Fibroblast of gingiva (primary cell): ENCODE measurements at regions not wholly inside any gene's neighbourhood (a gene's known extent, or its start where the extent isn't known, plus 50 kb on each side); places are given as distances from the start of the nearest gene placed in this dataset.
A peak's percentile ranks its signal among the peaks of the same experiment; 100 is the strongest.

Experiments
- DNase-seq: peaks from one replicate; pipeline ENCODE4 v3.0.0-alpha.2; 2011; ENCODE audit warnings: low read depth

DNA sequence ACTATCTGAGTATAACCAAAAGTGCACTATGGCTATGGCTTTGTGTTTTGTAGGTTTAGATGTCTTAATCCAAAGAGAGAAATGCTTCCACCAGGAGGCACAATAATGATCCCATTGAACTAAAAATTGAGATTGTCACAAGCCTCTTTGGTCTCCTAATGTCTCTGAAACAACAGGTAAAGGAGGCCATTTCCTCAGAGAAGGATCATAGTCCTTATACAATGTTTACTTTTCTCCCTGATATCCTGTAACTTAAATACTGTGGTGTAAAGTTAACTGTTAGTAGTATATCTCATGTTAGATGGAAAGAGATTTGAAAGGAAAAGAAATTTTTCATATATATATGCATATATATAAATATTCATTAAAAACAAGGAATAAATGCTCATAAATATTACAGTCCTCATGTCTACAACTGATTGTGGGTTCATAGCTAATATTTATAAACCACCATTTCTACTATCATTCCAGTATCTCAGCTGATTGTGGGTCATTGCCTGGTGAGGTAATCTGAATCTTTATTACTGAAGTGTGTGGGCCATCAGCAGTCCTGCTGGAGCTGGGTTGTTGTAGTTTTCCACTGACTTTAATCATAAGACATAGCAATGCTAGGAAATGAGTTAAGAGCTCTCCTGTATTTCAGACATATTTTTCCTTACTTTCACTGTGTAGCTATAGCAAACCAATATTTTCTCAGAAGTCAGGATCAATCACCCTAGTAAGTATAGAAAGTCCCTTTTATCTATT, 1230.4 kb downstream of the PCDH18 start:
- DNase-seq: no peak

- no peak for DNase-seq
Measured at GRCh38 chr4:136283977-136284376, 1248.3 kb downstream of the PCDH18 start.

DNA sequence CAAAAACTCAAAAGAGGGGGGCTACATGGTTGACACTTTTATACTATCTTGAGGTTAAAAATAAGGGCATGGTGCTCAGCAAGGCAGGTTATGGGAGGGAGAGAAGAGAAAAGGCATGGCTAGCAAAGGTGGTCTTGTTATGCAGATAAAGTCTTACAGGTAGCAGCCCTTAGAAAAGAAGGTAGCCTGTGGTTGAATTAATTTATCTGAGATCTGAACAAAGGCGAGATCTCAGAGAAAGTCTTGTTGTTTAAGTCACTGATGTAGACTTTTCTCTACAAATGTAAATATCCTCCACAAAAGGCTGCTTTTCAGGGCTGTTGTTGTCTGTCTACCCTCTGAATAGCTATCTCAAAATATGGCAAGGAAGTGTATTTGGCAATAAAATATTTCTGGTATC, 1250.4 kb downstream of the PCDH18 start:
- no peak for DNase-seq

DNA sequence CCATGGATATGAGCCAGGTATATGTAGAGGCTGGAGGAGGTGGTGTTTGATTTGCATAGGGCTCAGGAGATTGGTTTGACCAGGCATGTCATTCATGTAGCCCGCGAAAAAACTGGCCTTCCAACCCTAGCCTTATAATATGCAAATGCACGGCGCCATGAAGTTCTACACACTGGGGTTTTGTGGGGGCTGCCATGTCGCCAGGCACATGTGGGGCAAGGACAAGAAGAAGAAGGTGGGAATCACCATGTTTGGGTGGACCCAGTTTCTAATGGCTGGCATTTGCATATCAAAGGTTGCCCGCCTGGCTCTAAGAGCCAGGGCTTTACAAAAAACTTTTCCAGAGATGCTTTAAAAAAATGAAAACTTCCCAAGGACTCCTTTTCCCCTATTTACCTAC, 1251.0 kb downstream of the PCDH18 start:
- no peak for DNase-seq

DNA sequence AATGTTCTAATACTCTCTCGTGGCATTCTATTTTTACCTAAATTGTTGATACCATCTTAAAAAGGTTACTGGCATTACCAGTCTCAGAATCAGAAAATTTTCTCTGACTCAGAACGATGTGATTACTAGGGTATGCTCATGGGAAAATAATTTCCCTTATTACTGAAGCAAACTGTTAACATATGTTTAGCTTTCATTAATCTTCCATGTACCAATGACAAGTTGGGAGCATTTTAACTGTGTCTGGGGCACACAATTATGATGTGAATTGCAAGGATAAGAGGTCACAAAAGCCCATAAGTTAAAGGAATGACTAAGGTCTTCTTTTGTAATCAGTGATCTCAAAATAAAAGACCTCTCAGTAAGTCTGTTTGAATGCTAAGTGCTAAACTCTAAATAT, 1254.6 kb downstream of the PCDH18 start:
- no peak for DNase-seq

DNA sequence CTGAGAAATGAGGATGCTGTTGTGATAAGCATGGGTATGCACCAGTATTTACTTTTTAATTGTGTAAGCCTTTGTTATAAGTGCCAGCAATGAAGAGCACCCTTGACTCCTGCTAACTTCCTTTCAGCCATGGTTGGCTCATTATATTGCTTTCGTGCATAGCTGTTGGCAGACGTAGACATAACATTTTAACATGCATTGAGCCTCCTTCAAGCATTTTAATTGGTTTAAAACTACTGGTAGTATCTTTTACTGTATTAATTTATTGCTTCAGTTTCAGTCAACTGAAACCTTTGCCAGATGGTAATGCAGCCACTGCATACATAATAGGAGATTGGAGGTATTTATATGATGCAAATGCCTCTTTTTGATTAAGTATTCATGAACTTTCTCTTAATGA, 1285.4 kb downstream of the PCDH18 start:
- peak; percentile 41 for DNase-seq

- DNase-seq: peak; percentile 13
Measured at GRCh38 chr4:136241221-136241986, 1290.9 kb downstream of the PCDH18 start.

GRCh38 chr4:136227315-136227714, 1305.0 kb downstream of the PCDH18 start:
- DNase-seq: no peak

DNA sequence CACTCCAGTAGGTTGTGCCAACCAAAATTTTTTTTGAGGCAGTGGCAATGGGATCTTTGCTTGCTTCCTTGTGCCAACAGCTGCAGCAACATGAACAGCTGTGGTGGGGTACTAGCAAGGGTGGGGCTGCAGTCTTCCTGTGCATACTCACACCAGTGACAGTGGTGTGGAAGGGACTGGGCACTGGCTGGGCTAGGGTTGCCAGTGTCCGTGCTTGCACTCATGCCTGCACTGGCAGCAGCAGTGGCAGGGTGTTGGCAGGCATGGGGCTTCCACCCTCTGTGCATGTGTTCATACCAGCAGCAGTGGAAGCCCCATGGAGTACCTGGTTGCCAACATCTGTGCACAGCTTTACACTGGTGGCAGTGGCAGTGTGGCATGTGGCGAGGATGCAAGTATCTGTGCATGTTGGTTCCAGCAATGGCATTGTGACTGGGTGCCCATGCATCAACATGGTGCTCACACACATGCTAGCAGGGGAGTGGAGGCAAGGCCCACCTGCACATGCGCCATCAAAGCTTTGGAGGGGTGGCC, 1312.6 kb downstream of the PCDH18 start:
- no peak for DNase-seq

DNA sequence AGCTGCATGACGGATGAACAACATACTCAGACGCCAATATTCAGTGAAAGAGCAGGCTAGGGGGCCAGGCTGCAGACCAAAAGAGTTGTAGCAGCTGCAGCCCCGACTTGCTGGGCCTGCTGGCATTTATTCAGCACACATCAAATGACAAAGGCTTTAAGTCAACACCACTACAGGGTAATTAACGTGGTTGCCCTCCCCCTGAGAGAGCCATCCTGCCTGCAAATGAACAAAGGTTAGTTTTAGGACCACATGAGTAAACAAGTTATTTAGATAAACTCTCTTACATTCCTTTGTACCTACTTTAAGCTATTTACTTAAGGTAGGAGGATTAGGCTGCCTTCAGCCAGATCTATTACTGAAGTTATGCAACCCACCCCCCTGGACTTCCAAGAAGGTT, 1329.1 kb downstream of the PCDH18 start:
- no peak for DNase-seq

DNA sequence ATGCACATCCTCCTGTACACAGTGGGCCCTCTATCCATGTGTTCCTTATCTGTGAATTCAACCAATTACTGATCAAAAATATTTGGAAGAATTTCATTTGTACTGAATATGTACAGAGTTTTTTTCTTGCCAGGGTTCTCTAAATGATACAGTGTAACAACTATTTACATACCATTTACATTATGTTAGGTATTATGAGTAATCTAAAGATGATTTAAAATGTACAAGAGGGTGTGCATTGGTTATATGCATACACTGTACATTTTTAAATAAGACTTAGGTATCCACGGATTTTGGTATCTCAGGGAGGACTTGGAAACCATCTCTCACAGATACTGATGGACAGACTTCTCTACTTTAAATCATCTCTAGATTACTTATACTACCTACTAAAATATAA, 1333.9 kb downstream of the PCDH18 start:
- no peak for DNase-seq

- DNase-seq: no peak
Measured at GRCh38 chr4:136194962-136195361, 1337.3 kb downstream of the PCDH18 start.

- no peak for DNase-seq
Measured at GRCh38 chr4:136186650-136187049, 1345.6 kb downstream of the PCDH18 start.

DNA sequence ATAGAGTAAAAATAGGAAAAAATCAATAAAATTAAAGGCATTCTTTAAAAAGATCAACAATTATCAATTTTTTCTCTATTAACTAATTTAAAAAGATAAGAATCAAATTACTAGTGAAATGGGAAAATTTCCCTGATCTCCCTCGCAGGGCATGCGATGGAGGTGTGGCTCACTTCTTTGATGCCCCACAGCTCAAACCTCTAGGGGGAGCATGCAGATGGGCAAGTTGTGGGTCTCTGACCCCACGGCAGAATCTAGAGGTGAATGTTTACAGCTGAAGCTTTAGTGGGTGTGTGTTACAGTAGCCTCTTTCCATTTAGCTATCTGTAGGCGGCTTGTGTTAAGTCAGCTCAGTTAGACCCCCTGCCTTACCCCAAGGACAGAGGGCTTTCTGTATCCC, 1348.8 kb downstream of the PCDH18 start:
- no peak for DNase-seq

DNA sequence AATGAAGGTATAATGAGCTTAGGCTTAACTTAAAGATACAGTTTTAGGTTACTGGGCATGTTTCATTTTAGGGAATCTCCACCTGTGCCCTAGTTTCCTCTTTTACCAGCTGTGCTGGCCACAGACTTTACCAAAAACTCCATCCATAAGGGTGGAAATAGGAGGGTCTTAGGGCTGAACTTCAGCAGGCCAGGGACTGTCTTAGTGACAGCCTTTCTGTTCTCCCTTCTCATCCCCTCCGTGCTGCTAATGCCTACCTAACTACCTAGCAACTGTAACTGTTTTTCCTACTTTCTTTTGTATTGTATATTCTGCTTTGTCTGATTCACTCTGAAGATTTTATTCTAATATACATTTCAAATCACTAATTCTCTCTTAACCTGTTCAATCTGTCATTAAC, 1375.3 kb downstream of the PCDH18 start:
- DNase-seq: no peak

- no peak for DNase-seq
Measured at GRCh38 chr4:136150046-136150445, 1382.2 kb downstream of the PCDH18 start.

- DNase-seq: no peak
Measured at GRCh38 chr4:136136601-136137000, 1395.7 kb downstream of the PCDH18 start.

DNA sequence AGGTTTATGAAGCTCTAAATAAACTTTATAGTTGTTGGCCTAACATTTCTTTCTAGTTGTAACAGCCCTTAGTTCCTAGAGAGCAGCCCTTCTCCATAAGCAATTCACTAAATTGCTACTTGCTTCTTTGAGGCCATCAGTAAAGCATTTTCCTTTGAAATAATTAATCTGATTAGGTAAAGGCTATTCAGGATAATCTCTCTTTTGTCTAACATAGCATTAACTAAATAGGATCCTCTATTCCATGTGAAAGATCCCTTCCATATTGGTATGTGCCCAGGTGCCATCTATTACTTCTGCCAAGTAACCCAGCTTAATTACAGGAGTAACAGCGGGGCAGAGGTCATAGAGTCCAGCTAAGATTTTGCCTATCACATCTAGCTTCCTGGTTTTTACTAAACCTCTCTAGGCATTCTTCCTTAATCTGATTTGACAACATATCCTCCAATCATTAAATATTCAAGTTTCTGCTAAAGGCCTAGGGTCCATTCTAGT, 1408.0 kb downstream of the PCDH18 start:
- no peak for DNase-seq

GRCh38 chr4:136121426-136121825, 1410.9 kb downstream of the PCDH18 start:
- DNase-seq: no peak

- DNase-seq: no peak
Measured at GRCh38 chr4:136113921-136114320, 1418.4 kb downstream of the PCDH18 start.

DNA sequence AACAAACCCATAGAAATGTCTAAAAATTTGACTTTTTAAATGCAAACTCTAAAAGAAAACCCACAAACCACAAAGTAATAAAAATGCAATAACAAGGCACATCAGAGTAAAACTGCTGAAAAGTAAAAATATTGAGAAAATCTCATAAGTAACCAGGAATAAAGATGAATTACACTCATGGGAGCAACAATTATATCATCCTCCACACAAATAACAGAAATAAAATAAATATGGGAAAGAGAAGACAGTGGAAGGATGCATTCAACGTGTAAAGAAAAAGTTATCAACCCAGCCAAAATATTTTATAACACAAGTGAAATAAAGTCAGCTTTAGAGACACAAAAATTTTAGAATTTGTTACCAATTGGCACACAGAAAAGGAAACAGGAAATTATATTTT, 1420.2 kb downstream of the PCDH18 start:
- no peak for DNase-seq

GRCh38 chr4:136106753-136107152, 1425.5 kb downstream of the PCDH18 start:
- no peak for DNase-seq

DNA sequence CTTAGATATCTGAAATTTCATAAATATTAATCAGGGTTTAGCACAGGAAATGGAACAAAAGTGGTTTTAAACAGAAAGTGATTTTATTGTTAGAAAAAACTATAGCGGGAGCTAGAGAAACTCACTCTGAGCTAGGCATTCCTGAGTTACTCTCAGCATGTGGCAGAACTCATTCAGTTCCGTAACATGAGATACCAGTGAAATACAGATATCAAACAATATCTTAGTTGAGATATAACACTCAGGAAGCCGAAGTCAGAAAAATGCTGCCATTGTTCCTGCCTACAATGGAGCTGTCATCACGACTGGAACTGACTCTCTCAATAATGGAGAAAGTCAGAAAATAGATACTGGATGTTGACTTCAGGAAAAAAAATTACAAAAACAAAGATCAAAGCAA, 1428.7 kb downstream of the PCDH18 start:
- DNase-seq: no peak
